Activated naive CD8-positive, alpha-beta T cell treated with anti-CD3 and anti-CD28 coated beads, Interleukin-2, amount 10 ng/mL, durations not matched to agents 7 days and 5 days (primary cell): ENCODE measurements at regions not wholly inside any gene's neighbourhood (a gene's known extent, or its start where the extent isn't known, plus 50 kb on each side); places are given as distances from the start of the nearest gene placed in this dataset.
"Not testable (repeated sequence)": the region's sequence is repeated elsewhere in the genome, so short reads cannot be mapped to it uniquely, and the experiment has no call there.

Source experiments
- ATAC-seq: fragments of 150-1000 bp; cut with Tn5 transposase; one replicate; pipeline ENCODE4 v1.10.0; 2021; ENCODE audit warnings: low read depth, moderate library complexity
- POLR2A ChIA-PET: fragments of 350-600 bp; sonication (Branson Sonifier 250); formaldehyde crosslinking; loops from one replicate; lab custom pipeline; 2021; ENCODE audit warnings: antibody characterized with exemption; lab: Charles Lee
- DNase-seq: peaks from one replicate; pipeline ENCODE4 v3.0.0; 2021
- H3K27ac Mint-ChIP-seq: one replicate; pipeline ENCODE4 v1.8.0; 2022; ENCODE audit warnings: mild to moderate bottlenecking, mixed read lengths
- H3K27me3 Mint-ChIP-seq: one replicate; pipeline ENCODE4 v1.8.0; 2022; ENCODE audit warnings: mild to moderate bottlenecking, moderate library complexity, mixed read lengths
- H3K36me3 Mint-ChIP-seq: one replicate; pipeline ENCODE4 v1.8.0; 2021; ENCODE audit warnings: mild to moderate bottlenecking, mixed read lengths
- H3K4me1 Mint-ChIP-seq: one replicate; pipeline ENCODE4 v1.8.0; 2021; ENCODE audit warnings: mixed read lengths
- H3K4me3 Mint-ChIP-seq: one replicate; pipeline ENCODE4 v1.8.0; 2022; ENCODE audit warnings: mild to moderate bottlenecking, moderate library complexity, mixed read lengths
- H3K9me3 Mint-ChIP-seq: one replicate; pipeline ENCODE4 v1.8.0; 2021; ENCODE audit warnings: mixed read lengths

- peaks cover 5% of the 10 kb centered on the region for H3K9me3 Mint-ChIP-seq
- DNase-seq (no peak), ATAC-seq (no peak)
- peaks cover 2% of the 10 kb centered on the region for H3K36me3 Mint-ChIP-seq
- H3K4me1 Mint-ChIP-seq = peaks cover 6% of the 10 kb centered on the region
- no peak overlapping the region for H3K4me3 Mint-ChIP-seq
- H3K27me3 Mint-ChIP-seq = no peaks in the 10 kb centered on the region
- POLR2A ChIA-PET = no interaction called here
- H3K27ac Mint-ChIP-seq = no peak overlapping the region
These were observed 176.0 kb upstream of the DYRK2 start for GRCh38 chr12:67472539-67472938.

DNA sequence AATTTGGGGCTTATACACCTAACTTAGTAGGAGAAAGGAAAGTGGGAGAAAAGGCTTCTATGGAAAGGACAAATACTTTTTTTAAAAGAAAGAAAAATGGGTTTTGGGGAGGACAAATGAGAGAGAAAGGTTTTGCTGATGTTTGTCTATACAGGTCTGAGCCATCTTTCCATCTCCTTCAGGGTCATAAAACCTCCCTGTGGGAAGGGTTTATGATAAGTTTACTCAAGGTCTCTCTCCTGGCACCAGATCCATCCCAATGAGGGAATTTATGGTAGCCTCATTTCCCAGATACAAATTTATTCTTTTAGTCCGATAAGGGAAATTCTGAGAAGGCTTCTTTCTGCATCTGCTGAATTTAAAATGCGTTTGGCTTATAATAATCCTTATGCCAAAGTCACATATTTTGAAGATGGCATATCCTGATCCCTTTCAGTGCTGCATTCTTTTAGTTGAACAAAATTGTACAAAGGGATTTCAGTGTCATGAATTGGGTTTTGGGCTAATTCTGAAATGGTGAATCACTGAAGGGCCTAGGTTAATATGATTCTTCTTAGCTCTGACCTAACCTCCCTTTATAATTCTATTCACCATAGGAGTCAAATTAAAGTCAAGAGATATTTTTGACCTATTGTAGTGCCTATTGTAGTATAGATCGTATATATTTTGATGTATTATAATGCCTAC, 173.5 kb upstream of the DYRK2 start:
- H3K36me3 Mint-ChIP-seq = peaks cover 2% of the 10 kb centered on the region
- no peak overlapping the region for H3K27ac Mint-ChIP-seq
- POLR2A ChIA-PET = no interaction called here
- H3K9me3 Mint-ChIP-seq = no peaks in the 10 kb centered on the region
- ATAC-seq (no peak), DNase-seq (no peak)
- peaks cover 2% of the 10 kb centered on the region for H3K4me1 Mint-ChIP-seq
- no peak overlapping the region for H3K4me3 Mint-ChIP-seq
- H3K27me3 Mint-ChIP-seq = no peaks in the 10 kb centered on the region

DNA sequence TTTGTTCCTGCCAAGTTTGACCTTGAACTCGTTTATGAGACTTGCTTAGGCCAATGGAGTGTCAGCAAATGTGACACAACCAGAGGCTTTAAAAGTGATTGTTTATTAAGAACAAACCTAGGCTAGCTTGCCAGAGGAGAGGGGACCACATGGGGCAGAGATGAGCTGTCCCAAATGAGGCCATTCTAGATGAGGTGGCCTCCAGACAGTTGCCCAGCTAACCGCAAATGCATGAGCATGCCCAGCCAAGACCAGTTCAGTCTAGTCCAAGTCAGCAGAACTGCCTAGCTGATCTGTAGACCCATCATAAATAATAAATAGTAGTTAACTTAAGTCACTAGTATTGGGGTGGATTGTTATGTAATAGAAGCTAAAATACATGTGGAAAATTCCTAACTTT, 172.8 kb upstream of the DYRK2 start:
- DNase-seq (no peak), ATAC-seq (no peak)
- H3K27ac Mint-ChIP-seq = no peak overlapping the region
- H3K36me3 Mint-ChIP-seq = peaks cover 2% of the 10 kb centered on the region
- no peak overlapping the region for H3K4me3 Mint-ChIP-seq
- H3K9me3 Mint-ChIP-seq = no peaks in the 10 kb centered on the region
- H3K4me1 Mint-ChIP-seq = peaks cover 2% of the 10 kb centered on the region
- POLR2A ChIA-PET = no interaction called here
- H3K27me3 Mint-ChIP-seq = no peaks in the 10 kb centered on the region

GRCh38 chr12:67477681-67478265, 170.8 kb upstream of the DYRK2 start:
- Mint-ChIP-seq H3K27me3 (no peaks in the 10 kb centered on the region), H3K9me3 (no peaks in the 10 kb centered on the region), H3K4me1 (peaks cover 3% of the 10 kb centered on the region), H3K36me3 (peaks cover 2% of the 10 kb centered on the region), H3K27ac (no peak overlapping the region), H3K4me3 (no peak overlapping the region)
- ATAC-seq = no peak
- no peak for DNase-seq
- POLR2A ChIA-PET = no interaction called here

DNA sequence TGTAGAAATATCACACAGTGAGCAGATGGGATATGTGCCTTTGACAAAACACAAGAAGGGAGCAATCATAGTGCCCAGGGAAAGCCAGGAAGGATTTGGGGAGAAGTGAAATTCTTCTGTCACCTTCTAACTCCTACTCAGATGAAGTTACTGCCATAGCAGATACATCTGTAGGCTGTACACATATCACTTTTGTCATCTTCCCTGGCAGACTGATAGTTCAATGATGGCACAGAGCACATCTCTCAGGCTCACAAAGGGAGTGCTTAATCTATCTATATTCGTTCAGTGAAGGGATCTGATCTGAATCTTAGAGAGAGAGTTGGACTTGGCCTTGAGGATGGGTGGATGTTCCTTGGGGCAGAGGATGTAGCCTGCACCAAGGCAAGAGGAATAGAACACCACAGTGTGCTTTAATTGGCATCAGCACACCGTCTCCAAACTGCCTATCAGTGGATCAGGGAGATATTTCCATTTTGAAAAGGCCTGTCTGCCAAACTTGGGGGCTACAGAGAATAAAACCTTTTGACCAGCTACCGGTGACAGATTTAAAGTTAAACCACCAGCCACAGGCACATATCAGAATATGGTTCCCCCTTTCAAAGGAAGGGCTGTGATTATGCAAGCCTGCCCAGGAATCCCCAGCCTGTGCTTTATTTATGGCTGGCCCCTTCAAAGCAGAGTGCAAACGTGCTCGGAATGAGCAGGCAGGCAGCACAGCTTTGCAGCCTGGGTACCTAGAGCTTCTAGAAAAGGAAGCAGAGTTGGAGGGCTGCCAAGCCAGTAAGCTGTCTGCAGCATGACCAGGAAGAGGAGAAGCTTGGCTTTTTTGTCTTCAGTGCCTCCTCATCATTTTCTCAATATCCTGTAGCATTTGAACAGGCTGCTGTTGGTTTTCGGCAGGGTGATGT, 165.5 kb upstream of the DYRK2 start:
- peak overlapping the region; percentile 16 for H3K4me3 Mint-ChIP-seq
- peaks cover 23% of the 10 kb centered on the region for H3K4me1 Mint-ChIP-seq
- H3K36me3 Mint-ChIP-seq = peaks cover 5% of the 10 kb centered on the region
- POLR2A ChIA-PET = interaction anchor here (0.6 to 2.3 kb wide), 7 partner anchors 33 to 822 kb away, joined by 3 to 11 read pairs (median 5); partner anchors contain the start of genes CAND1 and DYRK2
- no peaks in the 10 kb centered on the region for H3K27me3 Mint-ChIP-seq
- peak overlapping the region; percentile 74 for H3K27ac Mint-ChIP-seq
- peaks cover 6% of the 10 kb centered on the region for H3K9me3 Mint-ChIP-seq
- DNase-seq = peak; percentile 47
- peak; percentile 94 for ATAC-seq

GRCh38 chr12:67483871-67484554, 164.5 kb upstream of the DYRK2 start:
- POLR2A ChIA-PET = interaction anchor here (0.6 to 2.3 kb wide), 5 partner anchors 32 to 823 kb away, joined by 3 to 11 read pairs (median 4); partner anchors contain the start of gene CAND1
- Mint-ChIP-seq H3K4me1 (peaks cover 23% of the 10 kb centered on the region), H3K36me3 (peaks cover 5% of the 10 kb centered on the region), H3K4me3 (no peak overlapping the region), H3K27ac (peak overlapping the region; percentile 78), H3K27me3 (no peaks in the 10 kb centered on the region), H3K9me3 (peaks cover 7% of the 10 kb centered on the region)
- DNase-seq (no peak), ATAC-seq (peak; percentile 11)

DNA sequence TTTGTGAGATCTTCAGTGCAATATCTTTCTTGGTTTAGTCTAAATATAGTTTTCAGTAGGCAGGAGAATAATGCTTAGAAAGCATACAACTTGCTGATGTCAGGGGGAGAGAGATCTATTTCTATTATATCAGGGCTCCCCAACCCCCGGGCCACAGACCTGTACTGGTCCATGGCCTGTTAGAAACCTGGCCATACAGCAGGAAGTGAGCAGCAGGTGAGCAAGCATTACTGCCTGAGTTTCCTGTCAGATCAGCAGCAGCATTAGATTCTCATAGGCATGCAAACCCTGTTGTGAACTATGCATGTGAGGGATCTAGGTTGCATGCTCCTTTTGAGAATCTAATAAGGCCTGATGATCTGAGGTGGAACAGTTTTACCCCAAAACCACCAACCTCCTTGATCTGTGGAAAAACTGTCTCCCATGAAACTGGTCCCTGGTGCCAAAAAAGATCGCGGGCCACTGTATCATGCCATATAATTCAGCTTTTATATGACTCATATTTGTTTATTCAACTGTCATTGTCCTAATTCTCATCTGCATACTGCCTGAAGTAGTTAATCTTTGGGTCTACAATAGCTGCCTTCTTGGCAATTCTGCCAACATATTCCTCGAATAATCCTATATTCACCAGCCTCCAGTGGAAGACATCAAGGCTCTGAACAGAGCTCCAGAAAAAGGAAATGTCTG, 163.6 kb upstream of the DYRK2 start:
- Mint-ChIP-seq H3K4me1 (peaks cover 23% of the 10 kb centered on the region), H3K27ac (peak overlapping the region; percentile 78), H3K9me3 (peaks cover 14% of the 10 kb centered on the region), H3K36me3 (peaks cover 11% of the 10 kb centered on the region), H3K4me3 (no peak overlapping the region), H3K27me3 (no peaks in the 10 kb centered on the region)
- ATAC-seq (peak; percentile 37), DNase-seq (no peak)
- POLR2A ChIA-PET = interaction anchor here (2.3 kb wide), 1 partner anchor 165 kb away, joined by 11 read pairs; no protein-coding TSS in a partner anchor

DNA sequence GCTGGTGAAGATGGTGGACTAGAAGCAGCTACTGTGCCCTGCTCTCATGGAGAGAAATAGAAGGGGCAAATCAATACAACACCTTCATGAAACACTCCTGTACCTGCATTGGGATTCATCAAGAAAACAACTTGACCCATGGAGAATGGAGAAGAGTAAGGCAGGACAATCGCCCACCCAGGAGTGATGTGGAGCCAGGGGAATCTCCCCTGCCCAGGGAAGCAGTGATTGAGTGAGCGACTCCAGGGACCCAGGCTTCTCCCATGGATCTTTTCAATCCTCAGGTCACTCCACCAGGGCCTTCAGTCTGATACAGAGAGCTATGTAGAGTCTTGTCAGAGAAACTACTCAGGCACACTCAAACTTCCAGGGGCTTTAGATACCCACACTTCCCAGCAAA, 161.9 kb upstream of the DYRK2 start:
- POLR2A ChIA-PET = no interaction called here
- no peak for DNase-seq
- Mint-ChIP-seq H3K27me3 (no peaks in the 10 kb centered on the region), H3K9me3 (peaks cover 17% of the 10 kb centered on the region), H3K4me3 (no peak overlapping the region), H3K36me3 (peaks cover 15% of the 10 kb centered on the region), H3K4me1 (peaks cover 23% of the 10 kb centered on the region), H3K27ac (no peak overlapping the region)
- no peak for ATAC-seq

- ATAC-seq, DNase-seq, H3K27me3 Mint-ChIP-seq, POLR2A ChIA-PET, H3K27ac Mint-ChIP-seq, H3K4me3 Mint-ChIP-seq: not testable (repeated sequence)
- peaks cover 24% of the 10 kb centered on the region for H3K36me3 Mint-ChIP-seq
- peaks cover 17% of the 10 kb centered on the region for H3K4me1 Mint-ChIP-seq
- H3K9me3 Mint-ChIP-seq = peaks cover 28% of the 10 kb centered on the region
These were observed 160.2 kb upstream of the DYRK2 start for GRCh38 chr12:67488349-67488748.

- H3K36me3 Mint-ChIP-seq = peaks cover 24% of the 10 kb centered on the region
- H3K9me3 Mint-ChIP-seq = peaks cover 30% of the 10 kb centered on the region
- DNase-seq = no peak
- no peaks in the 10 kb centered on the region for H3K27me3 Mint-ChIP-seq
- H3K4me3 Mint-ChIP-seq = no peak overlapping the region
- no peak overlapping the region for H3K27ac Mint-ChIP-seq
- POLR2A ChIA-PET = no interaction called here
- ATAC-seq = no peak
- H3K4me1 Mint-ChIP-seq = peaks cover 12% of the 10 kb centered on the region
These were observed 159.5 kb upstream of the DYRK2 start for GRCh38 chr12:67489007-67489406.

- DNase-seq = no peak
These were observed 152.0 kb upstream of the DYRK2 start for GRCh38 chr12:67496581-67496980.

DNA sequence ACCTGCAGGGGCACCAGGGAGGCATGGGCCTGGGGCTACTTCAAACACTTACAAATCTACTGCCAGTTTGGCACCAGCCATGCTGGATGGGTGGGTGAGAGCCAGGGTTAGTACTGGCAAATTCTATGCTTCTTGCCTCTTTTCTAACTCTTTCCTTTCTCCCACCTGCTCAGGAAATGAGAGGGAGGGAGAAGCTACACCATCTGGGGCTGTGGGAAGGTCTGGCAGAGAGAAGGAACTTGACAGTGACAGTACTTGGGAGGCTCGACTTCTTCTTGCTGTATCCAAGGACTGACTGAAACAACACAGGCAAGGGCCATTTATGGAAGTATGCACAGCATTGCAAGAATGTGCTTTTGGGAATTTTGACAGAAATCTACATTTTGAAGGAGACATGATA, 149.6 kb upstream of the DYRK2 start:
- POLR2A ChIA-PET = no interaction called here
- DNase-seq = no peak
- Mint-ChIP-seq H3K4me3 (no peak overlapping the region), H3K36me3 (peaks cover 2% of the 10 kb centered on the region), H3K9me3 (peaks cover 10% of the 10 kb centered on the region), H3K4me1 (peaks cover 4% of the 10 kb centered on the region), H3K27me3 (peaks cover 5% of the 10 kb centered on the region), H3K27ac (no peak overlapping the region)
- no peak for ATAC-seq

More at GRCh38 chr12:67496581-67496980, 152.0 kb upstream of the DYRK2 start:
- H3K36me3 Mint-ChIP-seq = peaks cover 9% of the 10 kb centered on the region
- H3K27me3 Mint-ChIP-seq = peaks cover 5% of the 10 kb centered on the region
- no peak overlapping the region for H3K27ac Mint-ChIP-seq
- no peak for ATAC-seq
- POLR2A ChIA-PET = no interaction called here
- peaks cover 4% of the 10 kb centered on the region for H3K4me1 Mint-ChIP-seq
- peaks cover 14% of the 10 kb centered on the region for H3K9me3 Mint-ChIP-seq
- H3K4me3 Mint-ChIP-seq = no peak overlapping the region
